AG04450 (cell line): ENCODE measurements at regions not wholly inside any gene's neighbourhood (a gene's known extent, or its start where the extent isn't known, plus 50 kb on each side); places are given as distances from the start of the nearest gene placed in this dataset.

Experiments
- CTCF ChIA-PET: fragments of 300-600, 350-600 bp; formaldehyde crosslinking; extraction: SDS; loops from one replicate; lab custom pipeline; 2022; ENCODE audit warnings: antibody characterized with exemption, inconsistent platforms; lab: Charles Lee
- POLR2A ChIA-PET: fragments of 350-600 bp; formaldehyde crosslinking; extraction: SDS; loops from one replicate; lab custom pipeline; 2021; ENCODE audit warnings: antibody characterized with exemption, inconsistent platforms; lab: Yijun Ruan, JAX
- DNase-seq: peaks from one replicate; pipeline ENCODE4 v3.0.0-alpha.2; 2011; ENCODE audit warnings: low read depth, low spot score
- H3K27ac ChIP-seq: one replicate; pipeline ENCODE4 v1.5.1; 2012; ENCODE audit warnings: low read depth, low read length, control low read depth
- H3K27me3 ChIP-seq: one replicate; pipeline ENCODE4 v1.6.0; 2012; ENCODE audit warnings: low read length; ENCODE audit not compliant: control insufficient read depth, insufficient read depth
- H3K4me3 ChIP-seq: 2 replicates; pipeline ENCODE4 v1.5.1; 2011; ENCODE audit warnings: mild to moderate bottlenecking, low read depth, low read length, control low read depth
- H3K9me3 ChIP-seq: 2 replicates; pipeline ENCODE4 v1.5.1; 2012; ENCODE audit warnings: low read length; ENCODE audit not compliant: control insufficient read depth, insufficient read depth
- CTCF ChIP-seq: IDR thresholded peaks from 2 replicates; pipeline ENCODE4 v1.5.1; 2011; ENCODE audit warnings: low read depth, low read length, control low read depth, inconsistent platforms

DNA sequence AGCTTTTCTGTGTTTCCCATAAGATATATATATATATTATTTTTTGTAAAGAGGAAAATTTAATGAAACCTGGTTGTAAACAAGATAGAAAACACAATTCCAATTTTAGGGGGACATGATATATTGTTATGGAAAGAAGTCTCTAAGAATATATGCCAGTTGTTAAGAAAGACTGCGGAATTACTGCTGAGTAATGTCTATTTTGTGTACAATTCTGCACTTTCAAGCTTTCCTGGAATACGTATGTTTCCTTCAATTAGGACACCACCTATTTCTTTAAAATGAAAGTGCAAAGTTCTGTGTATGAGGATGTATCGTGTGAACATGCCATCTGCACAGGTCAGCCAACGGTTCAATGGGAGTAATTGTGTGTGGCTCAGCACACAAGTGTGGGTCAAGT, 760.2 kb downstream of the BRD1 start:
- Histone ChIP-seq H3K9me3 (peaks cover 58% of the 10 kb centered on the region), H3K27me3 (no peaks in the 10 kb centered on the region), H3K27ac (no peak overlapping the region), H3K4me3 (no peak overlapping the region)
- ChIA-PET CTCF (no interaction called here), POLR2A (no interaction called here)
- DNase-seq = no peak
- TF ChIP-seq CTCF = no peak

DNA sequence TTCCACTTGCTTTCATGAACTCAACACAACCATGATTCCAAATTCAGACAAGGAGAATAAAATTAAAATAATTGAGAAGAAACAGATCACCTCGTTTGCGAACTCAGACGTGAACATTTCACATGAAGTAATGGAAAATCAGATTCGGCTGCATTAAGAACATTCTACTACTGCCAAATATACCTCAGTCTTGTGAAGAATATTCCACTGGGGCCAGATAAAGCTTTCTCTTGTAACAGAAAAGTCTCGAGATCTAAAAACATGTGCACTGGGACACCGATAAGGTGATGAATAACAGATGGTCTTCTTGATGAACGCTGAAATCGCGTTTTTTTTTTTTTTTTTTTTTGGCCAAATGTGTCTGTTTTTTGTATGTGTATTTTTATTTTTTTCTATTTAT, 761.1 kb downstream of the BRD1 start:
- ChIA-PET POLR2A (no interaction called here), CTCF (no interaction called here)
- H3K27ac ChIP-seq = no peak overlapping the region
- no peak overlapping the region for H3K4me3 ChIP-seq
- no peaks in the 10 kb centered on the region for H3K27me3 ChIP-seq
- H3K9me3 ChIP-seq = peaks cover 59% of the 10 kb centered on the region
- DNase-seq = no peak
- no peak for TF ChIP-seq CTCF

GRCh38 chr22:49064836-49065235, 762.8 kb downstream of the BRD1 start:
- TF ChIP-seq CTCF = no peak
- Histone ChIP-seq H3K4me3 (no peak overlapping the region), H3K9me3 (peaks cover 54% of the 10 kb centered on the region), H3K27ac (no peak overlapping the region), H3K27me3 (no peaks in the 10 kb centered on the region)
- no peak for DNase-seq
- ChIA-PET POLR2A (no interaction called here), CTCF (no interaction called here)

DNA sequence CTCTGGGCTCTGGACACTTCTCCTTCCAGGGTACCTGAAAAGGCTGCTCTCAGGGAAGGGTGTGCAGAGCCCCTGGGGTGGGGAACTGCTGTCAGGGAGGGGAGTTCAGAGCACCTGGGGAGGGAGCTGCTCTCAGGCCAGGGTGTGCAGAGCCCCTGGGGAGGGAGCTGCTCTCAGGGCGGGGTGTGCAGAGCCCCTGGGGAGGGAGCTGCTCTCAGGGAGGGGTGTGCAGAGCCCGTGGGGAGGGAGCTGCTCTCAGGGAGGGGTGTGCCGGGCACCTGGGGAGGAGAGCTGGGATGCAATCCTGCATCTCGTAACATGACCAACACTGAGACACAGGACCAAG, 764.2 kb downstream of the BRD1 start:
- DNase-seq = no peak
- TF ChIP-seq CTCF = no peak
- CTCF ChIA-PET = no interaction called here
- H3K27me3 ChIP-seq = no peaks in the 10 kb centered on the region
- no peak overlapping the region for H3K4me3 ChIP-seq
- peaks cover 50% of the 10 kb centered on the region for H3K9me3 ChIP-seq
- POLR2A ChIA-PET = no interaction called here
- no peak overlapping the region for H3K27ac ChIP-seq

DNA sequence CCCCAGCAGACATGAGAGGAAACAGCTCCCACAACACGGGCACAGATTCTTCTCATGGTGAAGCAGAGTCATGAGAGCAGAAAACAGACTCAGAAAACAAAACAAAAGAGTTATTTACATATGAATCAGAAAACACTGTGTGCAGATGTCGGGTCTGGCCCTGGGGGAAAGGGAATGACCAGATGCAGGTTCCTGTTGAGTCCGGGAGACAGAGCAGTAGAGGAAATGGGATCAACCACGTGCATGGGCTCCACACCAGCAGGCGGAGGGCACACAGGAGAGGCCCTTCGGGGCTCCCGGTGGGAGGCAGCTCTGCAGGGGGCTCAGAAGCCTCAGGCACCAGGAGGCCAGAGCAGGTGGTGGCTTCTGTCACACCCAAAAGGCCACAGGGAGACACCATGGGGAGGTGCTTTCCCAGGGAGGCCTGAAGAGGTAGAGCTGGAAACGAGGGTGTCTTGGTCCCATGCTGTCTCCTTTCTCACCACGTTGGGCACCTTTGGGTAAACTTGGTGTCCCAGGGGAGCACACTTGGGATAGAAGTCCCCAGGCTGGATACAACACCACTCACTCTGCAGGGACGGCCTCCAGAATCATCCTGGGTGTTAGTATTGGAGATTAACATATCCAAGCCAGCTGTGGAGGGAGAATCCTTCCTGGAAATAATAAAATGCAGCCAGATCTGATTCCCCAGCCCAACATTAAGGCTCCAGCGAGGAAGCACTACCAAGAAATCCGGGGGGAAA, 764.7 kb downstream of the BRD1 start:
- Histone ChIP-seq H3K4me3 (no peak overlapping the region), H3K9me3 (peaks cover 53% of the 10 kb centered on the region), H3K27ac (no peak overlapping the region), H3K27me3 (no peaks in the 10 kb centered on the region)
- no peak for DNase-seq
- ChIA-PET CTCF (no interaction called here), POLR2A (no interaction called here)
- TF ChIP-seq CTCF = no peak
